ENCODE measurements at regions not wholly inside any gene's neighbourhood (a gene's known extent, or its start where the extent isn't known, plus 50 kb on each side); places are given as distances from the start of the nearest gene placed in this dataset.

GRCh38 chr15:29913528-29914135 lies 91.4 kb upstream of the TJP1 start:
- DNase-seq, result no peak

GRCh38 chr15:29911705-29912104 lies 89.4 kb upstream of the TJP1 start:
- DNase-seq, result no peak

GRCh38 chr15:29910068-29910467 lies 87.8 kb upstream of the TJP1 start:
- DNase-seq, result no peak

GRCh38 chr15:29904757-29905417 lies 82.6 kb upstream of the TJP1 start:
- no peak for DNase-seq

- DNase-seq, result no peak
Measured at GRCh38 chr15:29903785-29904464, 81.7 kb upstream of the TJP1 start.

GRCh38 chr15:29903028-29903427 lies 80.8 kb upstream of the TJP1 start:
- no peak for DNase-seq

- DNase-seq, result no peak
Measured at GRCh38 chr15:29900237-29901189, 78.2 kb upstream of the TJP1 start.

- no peak for DNase-seq
Measured at GRCh38 chr15:29896062-29896461, 73.8 kb upstream of the TJP1 start.

- no peak for DNase-seq
Measured at GRCh38 chr15:29891096-29891457, 68.8 kb upstream of the TJP1 start.

- DNase-seq, result no peak
Measured at GRCh38 chr15:29890336-29891095, 68.2 kb upstream of the TJP1 start.

GRCh38 chr15:29889542-29890329 lies 67.5 kb upstream of the TJP1 start:
- no peak for DNase-seq

GRCh38 chr15:29888646-29889045 lies 66.4 kb upstream of the TJP1 start:
- DNase-seq, result no peak

- no peak for DNase-seq
Measured at GRCh38 chr15:29887721-29888120, 65.5 kb upstream of the TJP1 start.

GRCh38 chr15:29885183-29885582 lies 62.9 kb upstream of the TJP1 start:
- no peak for DNase-seq

- no peak for DNase-seq
Measured at GRCh38 chr15:29883126-29883525, 60.9 kb upstream of the TJP1 start.

- DNase-seq, result no peak
Measured at GRCh38 chr15:29880886-29881285, 58.6 kb upstream of the TJP1 start.

GRCh38 chr15:29880341-29880740 lies 58.1 kb upstream of the TJP1 start:
- DNase-seq, result no peak

- no peak for DNase-seq
Measured at GRCh38 chr15:29874977-29875376, 52.7 kb upstream of the TJP1 start.

GRCh38 chr15:29873947-29874411 lies 51.7 kb upstream of the TJP1 start:
- DNase-seq, result no peak

- DNase-seq, result no peak
Measured at GRCh38 chr15:29873264-29873663, 51.0 kb upstream of the TJP1 start.

GRCh38 chr15:29872716-29873115 lies 50.4 kb upstream of the TJP1 start:
- DNase-seq, result no peak
